ENCODE measurements at regions not wholly inside any gene's neighbourhood (a gene's known extent, or its start where the extent isn't known, plus 50 kb on each side); places are given as distances from the start of the nearest gene placed in this dataset.

- TF ChIP-seq, protein P1, sequence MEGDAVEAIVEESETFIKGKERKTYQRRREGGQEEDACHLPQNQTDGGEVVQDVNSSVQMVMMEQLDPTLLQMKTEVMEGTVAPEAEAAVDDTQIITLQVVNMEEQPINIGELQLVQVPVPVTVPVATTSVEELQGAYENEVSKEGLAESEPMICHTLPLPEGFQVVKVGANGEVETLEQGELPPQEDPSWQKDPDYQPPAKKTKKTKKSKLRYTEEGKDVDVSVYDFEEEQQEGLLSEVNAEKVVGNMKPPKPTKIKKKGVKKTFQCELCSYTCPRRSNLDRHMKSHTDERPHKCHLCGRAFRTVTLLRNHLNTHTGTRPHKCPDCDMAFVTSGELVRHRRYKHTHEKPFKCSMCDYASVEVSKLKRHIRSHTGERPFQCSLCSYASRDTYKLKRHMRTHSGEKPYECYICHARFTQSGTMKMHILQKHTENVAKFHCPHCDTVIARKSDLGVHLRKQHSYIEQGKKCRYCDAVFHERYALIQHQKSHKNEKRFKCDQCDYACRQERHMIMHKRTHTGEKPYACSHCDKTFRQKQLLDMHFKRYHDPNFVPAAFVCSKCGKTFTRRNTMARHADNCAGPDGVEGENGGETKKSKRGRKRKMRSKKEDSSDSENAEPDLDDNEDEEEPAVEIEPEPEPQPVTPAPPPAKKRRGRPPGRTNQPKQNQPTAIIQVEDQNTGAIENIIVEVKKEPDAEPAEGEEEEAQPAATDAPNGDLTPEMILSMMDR (conservative IDR thresholded peaks at IDR 0.05) = no peak
- no peak for TF ChIP-seq ZFX (IDR thresholded peaks at IDR 0.05)
Observed at GRCh38 chr2:832635-833034, 118.0 kb upstream of the SNTG2 start.
